AG08396 (cell line): ENCODE measurements at regions not wholly inside any gene's neighbourhood (a gene's known extent, or its start where the extent isn't known, plus 50 kb on each side); places are given as distances from the start of the nearest gene placed in this dataset.

Experiments
- DNase-seq: peaks from one replicate; pipeline ENCODE4 v3.0.0; 2012; ENCODE audit warnings: low spot score, mixed read lengths

DNA sequence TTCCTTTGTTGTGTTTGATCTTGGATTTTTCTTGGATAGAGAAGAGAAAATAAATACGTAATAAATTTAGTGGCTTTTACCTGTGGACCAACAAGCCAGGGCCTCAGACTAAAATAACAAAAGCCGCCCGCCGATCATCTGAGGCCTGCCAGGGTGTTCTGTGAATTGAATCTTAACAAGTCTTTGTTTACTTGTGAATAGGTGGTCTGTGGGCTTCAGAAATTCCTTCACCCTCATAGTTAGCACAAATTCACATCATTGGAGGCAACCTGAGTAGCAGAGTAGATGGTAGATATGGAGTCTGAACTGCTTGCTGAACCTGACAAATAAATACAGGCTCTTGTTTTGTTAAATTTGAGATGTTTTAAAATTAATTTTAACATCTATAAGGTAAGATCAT, 176.3 kb upstream of the MTNR1B start:
- no peak for DNase-seq

DNA sequence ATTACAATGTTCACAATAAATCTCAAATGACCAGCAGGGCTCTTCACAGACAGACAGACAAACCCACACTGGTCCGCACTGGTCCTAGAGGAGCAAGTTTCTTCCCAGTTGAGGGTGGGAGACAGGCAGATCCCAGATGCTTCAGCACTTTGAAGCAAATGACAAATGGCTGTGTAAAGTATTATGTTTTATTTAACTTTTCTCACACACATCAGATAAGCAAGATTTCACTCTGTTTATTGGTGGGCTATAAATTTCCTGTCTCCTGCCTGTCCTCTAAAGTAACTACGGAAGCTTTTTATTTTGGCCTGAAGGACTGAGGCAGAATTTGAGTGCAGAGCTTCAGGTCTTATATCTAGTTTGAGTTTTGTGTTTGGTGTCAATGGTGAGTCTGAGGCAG, 174.7 kb upstream of the MTNR1B start:
- DNase-seq: no peak

DNA sequence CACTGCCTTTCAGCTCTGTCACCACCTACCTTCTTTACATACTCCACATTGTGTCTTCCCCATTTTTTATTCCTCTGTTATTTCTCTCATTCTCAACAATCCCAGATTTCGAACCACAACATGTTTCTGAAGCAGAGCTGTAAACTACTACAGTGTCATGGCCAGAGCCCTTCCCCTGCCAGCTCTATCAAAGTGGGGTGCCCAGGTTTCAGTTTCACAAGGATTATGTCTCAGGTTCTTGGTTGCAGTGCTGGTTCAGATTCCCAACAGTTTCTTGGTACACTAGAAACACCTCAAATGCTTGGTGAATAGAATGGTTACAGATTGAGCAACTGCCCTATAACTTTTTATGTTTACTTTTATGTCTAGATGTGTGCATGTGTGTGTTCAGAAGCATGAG, 172.7 kb upstream of the MTNR1B start:
- no peak for DNase-seq

DNA sequence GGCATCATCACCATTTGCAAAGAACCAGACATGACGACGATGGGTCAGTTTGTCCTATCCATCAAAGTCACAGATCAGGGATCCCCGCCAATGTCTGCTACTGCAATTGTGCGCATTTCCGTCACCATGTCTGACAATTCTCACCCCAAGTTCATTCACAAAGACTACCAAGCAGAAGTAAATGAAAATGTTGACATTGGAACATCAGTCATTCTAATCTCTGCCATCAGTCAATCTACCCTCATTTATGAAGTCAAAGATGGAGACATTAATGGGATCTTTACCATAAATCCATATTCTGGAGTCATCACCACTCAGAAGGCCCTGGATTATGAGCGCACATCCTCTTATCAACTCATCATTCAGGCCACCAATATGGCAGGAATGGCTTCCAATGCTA, 171.6 kb upstream of the MTNR1B start:
- DNase-seq: no peak

DNA sequence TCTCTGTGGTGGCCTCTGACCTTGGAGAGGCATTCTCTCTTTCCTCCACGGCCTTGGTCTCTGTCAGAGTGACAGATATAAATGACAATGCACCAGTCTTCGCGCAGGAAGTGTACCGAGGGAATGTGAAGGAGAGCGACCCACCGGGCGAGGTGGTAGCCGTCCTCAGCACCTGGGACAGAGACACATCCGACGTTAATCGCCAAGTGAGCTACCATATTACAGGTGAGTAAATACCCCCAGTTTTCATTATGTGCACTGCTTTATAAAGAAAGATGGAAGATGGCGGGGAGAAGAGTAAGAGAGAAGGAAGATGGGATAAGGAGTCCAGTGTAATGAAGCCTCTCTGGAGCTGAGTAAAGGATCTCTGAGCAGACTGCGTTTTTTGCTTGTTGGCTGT, 167.8 kb upstream of the MTNR1B start:
- DNase-seq: no peak

DNA sequence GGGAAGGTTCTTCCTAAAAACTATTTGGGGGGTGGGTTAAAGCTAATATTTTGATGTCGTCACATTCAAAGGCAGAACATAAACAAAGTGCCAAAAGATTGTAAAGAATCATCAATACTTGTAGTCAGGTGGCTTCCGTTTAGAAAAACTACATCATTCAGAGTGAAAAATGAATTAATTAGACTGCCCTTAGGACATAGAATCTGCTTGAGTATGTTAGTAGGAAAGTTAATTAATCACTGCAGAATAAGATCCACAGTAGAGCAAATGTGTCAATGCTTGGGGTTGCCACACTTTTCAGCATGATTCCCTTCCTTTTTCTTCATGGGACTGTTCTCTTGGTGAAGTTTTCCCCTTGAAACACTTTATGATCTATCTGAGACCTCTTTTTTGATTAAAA, 166.8 kb upstream of the MTNR1B start:
- DNase-seq: no peak

DNA sequence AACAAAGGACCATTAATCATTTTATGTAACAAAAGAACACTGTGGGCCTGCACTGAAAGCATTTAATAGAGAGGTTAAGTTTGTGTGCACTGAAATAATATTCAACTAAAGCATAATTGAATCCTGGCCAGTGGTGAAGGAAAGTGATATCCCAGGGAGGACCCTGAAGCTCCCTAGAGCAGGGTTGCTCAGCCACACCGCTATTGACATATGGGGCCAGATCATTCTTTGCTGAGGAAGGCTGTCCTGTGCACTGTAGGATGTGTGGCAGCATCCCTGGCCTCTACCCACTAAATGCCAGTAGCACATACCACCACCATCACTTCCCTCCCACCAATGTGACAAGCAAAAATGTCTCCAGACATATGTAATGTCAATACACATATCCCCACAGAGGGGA, 166.1 kb upstream of the MTNR1B start:
- DNase-seq: no peak

DNA sequence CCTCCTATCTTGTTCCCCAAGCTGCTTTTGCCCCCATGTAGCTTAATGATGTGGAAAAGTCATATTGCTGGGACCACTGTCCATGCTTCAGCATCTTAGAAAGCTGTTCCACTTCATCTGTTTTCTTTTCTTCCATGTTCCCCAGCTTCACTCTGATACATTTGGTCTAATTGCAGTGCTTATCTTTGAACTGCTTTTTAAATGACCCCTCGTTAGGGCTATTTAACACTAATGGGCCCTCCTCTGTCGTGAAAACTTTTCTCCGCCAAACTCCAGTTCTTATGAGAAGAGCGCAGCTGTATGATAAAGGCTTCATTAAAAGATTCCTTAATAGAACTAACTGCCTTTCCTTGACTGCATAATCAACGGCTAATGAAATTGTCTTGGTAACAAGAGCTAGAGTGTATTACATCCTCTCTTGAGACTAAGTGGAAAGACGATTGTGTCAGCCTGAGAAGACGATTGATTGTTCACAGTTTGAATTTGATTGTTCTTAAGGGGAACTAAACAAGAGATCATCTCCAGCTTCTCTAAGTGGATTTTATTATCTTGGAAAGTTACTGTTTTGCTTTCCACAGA, 165.0 kb upstream of the MTNR1B start:
- no peak for DNase-seq

DNA sequence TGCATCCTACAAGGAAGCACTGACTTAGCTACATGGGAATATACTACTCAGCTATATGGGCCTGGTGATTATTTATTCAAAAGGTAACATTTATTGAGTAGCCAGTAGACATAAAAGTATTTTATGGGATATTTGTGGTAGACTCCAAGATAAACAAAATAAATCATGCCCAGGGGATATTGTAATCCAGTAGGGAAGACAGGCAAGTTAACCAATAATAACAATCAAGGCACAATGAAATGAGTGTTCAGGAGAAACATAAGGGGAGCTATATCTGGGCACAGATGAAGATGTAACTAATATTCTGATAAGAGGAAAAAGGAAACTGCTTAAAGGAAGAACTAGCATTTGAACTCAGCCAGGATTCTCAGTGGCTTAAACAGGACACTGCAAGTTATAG, 161.4 kb upstream of the MTNR1B start:
- no peak for DNase-seq

DNA sequence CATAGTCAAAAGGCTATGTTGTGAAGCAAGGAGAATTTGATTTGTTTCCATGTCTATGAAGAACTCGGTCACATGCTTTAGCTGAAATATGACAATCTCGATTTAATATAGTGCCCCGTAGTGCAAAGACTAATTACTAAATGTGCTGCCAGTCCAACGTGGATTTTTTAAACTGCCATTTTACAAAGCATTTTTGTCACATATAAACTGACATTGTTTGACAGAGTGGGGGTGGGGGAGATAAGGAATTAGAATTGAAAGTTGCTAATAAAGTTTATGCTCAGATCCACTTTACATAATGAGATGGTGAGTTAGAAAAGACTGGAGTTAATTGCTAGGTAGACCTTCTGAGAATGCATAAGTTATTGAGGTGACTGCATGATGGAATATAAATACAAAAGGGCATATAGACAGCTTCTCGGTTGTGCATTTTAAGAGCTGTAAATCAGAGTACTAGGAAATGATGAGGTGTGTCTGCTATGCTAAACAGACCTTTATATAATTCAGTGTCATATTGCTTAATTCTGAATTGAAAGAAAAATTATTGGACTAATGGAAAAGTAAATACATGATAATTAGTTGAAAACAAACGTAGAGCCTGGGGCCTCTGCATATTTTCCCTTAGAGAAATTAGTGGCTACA, 158.9 kb upstream of the MTNR1B start:
- no peak for DNase-seq

DNA sequence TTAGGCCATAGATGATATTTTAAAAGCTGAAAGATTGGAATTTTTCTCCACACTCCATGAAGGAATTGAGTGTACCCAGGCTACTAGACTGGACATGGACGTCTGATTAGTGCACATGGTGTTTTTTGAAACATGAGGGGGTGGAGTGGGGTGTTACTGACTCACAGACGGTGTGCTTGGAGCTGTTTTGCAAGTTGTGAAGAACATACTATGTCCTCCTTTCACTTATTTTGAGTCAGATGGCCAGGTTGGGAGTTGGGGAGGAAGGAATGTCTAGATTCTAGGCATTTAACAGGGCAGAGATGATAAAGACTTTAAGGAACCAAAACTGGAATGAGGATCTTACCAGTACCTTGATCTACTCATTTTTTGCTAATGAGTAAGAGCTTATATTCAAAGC, 158.1 kb upstream of the MTNR1B start:
- DNase-seq: no peak

DNA sequence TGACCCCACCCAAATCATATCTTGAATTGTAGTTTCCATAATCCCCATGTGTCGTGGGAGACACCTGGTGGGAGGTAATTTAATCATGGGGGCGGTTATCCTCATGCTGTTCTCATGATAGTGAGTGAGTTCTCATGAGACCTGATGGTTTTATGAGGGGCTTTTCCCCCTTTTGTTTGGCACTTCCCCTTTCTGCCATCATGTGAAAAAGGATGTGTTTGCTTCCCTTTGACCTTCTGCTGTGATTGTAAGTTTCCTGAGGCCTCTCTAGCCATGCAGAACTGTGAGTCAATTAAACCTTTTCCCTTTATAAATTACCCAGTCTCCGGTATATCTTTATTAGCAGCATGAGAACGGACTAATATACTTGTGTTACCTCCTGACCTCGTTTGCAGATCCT, 156.6 kb upstream of the MTNR1B start:
- no peak for DNase-seq

DNA sequence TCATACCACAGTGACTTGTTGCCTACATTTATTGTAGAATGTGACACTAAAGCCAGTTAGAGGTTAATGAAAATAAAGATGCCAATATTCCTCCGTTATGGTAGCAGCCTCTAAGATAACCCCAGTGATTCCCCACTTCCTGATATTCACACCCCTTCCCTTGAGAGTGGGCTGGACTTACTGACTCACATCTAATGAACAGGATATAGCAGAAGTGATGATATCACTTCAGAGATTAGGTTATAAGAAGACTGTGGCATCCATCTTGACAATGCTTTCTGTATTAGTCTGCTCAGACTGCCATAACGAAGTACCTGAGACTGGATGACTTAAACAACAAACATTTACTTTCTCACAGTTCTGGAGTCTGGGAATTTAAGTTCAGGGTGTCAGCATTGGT, 149.6 kb upstream of the MTNR1B start:
- no peak for DNase-seq

DNA sequence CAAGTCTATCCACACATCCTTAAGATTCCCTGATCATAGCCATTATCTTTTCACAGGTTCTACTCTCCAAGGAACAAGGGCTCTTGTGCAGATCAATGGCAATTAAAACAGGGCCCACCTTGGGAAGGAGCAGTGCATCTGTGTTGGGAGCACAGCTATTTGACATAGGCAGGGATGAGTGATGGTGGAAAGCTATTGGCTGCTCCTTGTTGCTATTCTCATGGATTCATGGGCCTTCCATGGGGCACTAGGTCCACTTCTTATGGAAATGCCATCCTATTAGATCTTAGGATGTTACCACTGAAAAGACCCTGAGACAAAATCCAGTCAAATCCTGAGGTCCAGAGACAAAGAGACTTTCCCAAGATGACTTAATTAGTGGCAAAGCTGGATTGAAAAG, 148.6 kb upstream of the MTNR1B start:
- DNase-seq: no peak

DNA sequence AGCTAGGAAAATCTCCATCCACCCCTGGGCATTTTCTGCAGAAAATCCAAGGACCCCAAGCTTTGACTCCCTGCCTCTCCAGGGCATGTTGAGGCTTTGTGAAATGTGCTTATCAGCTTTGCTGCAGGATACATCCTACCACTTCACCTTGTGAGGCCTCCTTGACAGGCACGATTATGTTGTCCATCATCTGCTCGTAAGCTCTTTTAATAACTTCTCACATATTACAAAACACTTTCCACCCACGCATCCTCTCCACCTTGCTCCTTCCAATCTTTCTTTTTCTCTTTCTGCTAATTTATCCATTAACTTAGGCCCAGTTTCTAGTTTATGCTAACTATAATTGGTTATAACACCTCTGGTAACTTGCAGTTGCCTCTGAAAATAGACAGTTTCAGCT, 147.0 kb upstream of the MTNR1B start:
- no peak for DNase-seq

DNA sequence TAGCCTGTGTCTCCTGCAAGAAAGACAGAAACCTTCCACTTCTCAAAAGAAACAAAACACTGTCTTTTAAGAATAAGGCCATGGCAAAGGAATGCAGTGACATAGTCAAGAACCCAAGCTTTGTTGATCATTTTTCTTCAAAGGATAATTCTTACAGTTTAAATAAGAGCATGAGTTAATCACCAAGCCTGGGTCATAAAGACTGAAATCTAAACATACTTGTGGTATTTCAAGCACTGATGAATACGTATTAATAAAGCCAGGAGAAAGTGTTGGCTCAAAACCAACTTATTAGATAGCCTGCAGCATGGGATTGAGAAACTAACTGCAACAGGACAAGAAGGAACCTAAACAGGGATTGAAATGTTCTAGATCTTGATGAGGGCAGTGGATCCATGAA, 143.3 kb upstream of the MTNR1B start:
- peak; percentile 11 for DNase-seq

DNA sequence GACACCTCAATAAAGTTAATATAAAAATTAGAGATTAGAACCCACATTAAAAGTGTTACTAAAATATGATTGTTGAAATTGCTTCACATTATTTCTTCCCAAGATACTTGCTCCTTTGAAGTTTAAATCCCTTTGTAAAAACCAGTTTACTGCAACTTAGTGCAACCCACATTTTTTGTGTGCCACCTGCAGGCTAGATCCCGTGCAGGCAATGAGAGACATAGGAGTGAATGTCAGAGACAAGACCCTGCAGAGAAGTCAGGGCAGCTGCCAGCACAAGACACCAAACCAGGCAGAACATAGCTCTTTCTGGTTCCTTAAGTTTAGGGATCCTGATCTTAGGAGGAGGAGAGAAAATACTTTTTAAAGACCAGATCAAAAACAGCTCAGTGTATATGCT, 142.8 kb upstream of the MTNR1B start:
- no peak for DNase-seq

DNA sequence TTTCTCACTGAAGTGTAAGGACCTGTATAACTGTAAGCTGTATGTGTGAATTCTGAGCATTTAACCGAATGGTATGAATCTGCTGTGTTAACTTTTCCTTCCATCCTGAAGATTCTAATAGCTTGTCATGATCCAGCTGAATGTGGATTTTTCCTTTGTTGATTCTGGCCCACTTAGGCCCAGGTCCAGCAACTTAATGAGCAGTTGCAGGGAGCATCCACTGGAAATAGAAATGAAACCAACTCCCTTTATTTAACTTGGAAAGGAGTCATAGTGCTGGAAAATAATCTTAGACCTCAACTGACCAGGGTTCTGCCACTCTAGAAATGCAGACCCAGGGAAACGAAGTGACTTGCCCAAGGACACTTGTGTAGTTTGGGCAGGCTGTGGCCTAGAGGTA, 142.3 kb upstream of the MTNR1B start:
- no peak for DNase-seq

DNA sequence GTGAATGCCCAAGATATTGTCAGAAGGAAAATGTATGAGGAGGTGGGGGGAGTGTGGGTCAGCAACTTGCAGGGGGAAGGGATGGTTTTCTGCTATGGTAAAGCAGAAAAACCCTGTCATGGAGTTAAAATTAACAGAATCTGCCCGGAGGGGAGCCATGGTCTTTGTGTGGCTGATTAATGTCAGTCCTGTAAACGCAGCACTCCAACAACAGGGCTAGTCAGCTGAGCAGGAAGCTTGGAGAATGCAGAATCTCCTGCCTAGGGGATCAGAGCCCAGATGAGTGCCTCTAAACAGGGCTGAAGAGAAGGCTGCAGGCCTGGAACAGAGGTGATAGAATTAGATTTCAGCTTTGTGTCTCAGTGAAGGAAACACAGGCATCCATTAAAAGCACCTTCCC, 140.9 kb upstream of the MTNR1B start:
- DNase-seq: no peak

DNA sequence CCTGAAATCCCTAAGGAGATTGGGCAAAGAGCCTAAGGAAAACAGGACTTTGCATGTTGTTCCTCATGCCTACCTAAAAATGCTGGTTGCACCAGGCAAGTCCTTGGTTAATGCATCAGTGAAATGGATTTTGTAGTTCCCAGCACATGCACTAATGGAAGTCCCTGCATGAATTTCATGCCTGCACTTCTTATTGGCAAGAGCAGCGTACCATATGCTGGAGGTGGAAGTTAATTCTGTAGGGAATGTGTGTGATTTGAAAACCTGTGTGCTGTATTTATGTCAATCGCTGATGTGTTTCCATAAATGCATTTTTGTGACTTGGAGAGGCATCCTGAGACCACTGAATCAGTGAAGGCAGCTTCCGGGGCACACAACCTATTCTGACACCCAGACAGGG, 140.3 kb upstream of the MTNR1B start:
- no peak for DNase-seq

DNA sequence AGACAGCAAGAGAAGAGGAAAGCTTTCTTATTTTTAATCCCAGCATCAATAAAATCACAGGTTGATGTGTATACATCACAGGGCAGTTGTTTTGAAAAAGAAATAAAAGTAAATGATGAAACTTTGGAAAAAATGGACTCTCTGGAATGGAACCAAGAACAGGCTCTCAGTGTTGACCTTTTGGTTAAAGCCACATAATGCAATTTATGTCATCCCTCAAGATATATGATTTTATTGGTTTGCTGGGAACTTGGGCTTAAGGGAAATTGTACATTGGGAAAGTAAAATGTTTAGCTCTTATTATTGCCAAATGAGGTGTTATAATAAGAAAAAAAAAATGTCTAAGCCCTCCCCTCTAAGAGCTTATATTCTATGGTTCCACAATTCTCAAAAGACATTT, 139.8 kb upstream of the MTNR1B start:
- DNase-seq: no peak

DNA sequence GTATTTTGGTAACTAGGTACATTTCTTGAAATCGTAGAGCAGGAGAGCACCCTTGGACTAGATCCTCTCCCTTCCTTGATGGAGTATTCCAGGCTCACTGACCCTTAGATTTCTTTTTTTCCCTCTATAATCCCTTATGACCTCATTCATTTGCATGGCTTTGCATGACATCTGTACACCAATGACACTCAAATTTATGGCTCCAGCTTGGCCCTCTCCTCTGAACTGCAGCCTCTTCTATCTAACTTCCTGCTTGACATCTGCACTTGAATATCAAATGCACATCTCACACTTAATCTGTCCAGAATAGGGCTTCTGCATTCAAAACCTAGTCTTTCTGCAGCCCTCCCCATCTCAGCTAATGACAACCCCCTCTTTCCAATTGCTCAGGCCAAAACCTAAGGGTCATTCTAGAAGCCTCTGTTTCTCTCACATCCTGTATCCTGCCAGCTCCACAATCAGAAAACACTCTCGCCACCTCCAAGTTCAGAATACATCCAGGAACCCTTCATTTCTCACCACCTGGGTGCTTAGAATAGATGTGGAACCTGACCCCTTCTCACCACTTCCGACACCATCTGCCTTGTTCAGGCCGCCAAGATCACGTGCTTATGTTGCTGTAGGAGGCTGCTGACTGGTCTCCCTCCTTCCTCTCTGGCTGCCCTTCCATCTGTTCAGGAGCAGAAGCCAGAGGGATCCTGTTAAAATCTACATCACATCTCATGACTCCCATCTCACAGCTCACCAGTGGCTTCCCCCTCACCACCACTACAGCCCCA, 138.9 kb upstream of the MTNR1B start:
- DNase-seq: no peak

DNA sequence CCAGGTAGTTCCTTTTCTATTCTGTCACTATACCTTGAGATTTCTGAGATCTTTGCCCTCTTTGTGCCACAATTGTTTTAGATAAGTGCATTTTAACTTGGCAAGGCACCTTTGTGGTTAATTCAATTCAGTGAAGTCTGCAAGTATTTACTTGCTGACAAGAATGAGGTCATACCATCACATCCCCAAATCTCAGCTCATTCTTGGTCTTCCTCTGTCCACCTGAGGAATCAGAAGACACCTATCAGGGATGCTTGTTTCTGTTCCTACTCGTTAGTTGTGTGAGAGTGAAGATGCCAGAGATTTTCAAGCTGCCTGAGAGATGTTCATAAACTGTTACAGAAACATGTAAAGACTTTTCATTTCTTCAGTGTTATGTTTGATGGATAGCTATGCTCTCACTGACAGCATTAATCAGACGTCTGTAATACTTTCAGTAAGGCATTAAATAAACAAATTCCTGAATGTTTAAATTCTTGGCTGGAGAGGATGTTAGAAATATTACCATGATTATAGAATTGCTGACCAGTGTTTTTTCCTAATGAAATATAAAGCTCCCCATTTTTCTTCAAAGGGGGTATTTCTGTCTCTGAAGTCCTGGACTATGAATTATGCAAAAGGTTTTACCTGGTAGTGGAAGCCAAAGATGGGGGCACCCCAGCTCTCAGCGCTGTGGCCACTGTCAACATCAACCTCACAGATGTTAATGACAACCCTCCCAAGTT, 135.0 kb upstream of the MTNR1B start:
- no peak for DNase-seq
